Small intestine (tissue), 7 donors: ENCODE measurements at regions not wholly inside any gene's neighbourhood (a gene's known extent, or its start where the extent isn't known, plus 50 kb on each side); places are given as distances from the start of the nearest gene placed in this dataset.

ENCODE experiments used
- DNase-seq, 2 donors: peaks; one replicate each; pipeline versions ENCODE4 v3.0.0 to v3.0.0-alpha.2; 2013
- FAIRE-seq: peaks from 2 replicates; lab custom pipeline; 2012; peaks lifted over from hg19 to GRCh38; lab: Jason Lieb, UNC
- H3K27ac ChIP-seq, 3 donors: one replicate each; pipeline ENCODE4 v1.5.1; 2013; ENCODE audit warnings: low read length in 2 of 3, mild to moderate bottlenecking in 2 of 3, control low read depth in 1 of 3, inconsistent platforms in 1 of 3, low read depth in 1 of 3, moderate library complexity in 1 of 3
- H3K27me3 ChIP-seq, 3 donors: one replicate each; pipeline ENCODE4 v1.6.1; 2013; ENCODE audit warnings: low read length in 3 of 3, inconsistent platforms in 1 of 3; ENCODE audit not compliant: control insufficient read depth in 3 of 3, insufficient read depth in 3 of 3
- H3K36me3 ChIP-seq, 3 donors: one replicate each; pipeline ENCODE4 v1.6.1; 2013; ENCODE audit warnings: low read length in 3 of 3, inconsistent platforms in 1 of 3, low read depth in 1 of 3, mild to moderate bottlenecking in 1 of 3, moderate library complexity in 1 of 3; ENCODE audit not compliant: control insufficient read depth in 3 of 3, insufficient read depth in 2 of 3
- H3K4me1 ChIP-seq, 3 donors: one replicate each; pipeline ENCODE4 v1.6.1; 2013; ENCODE audit warnings: low read length in 2 of 3, inconsistent platforms in 1 of 3, low read depth in 1 of 3, mild to moderate bottlenecking in 1 of 3, moderate library complexity in 1 of 3; ENCODE audit not compliant: control insufficient read depth in 3 of 3, insufficient read depth in 2 of 3
- H3K4me3 ChIP-seq, 3 donors: one replicate each; pipeline ENCODE4 v1.5.1; 2013; ENCODE audit warnings: low read length in 3 of 3, control low read depth in 1 of 3, inconsistent platforms in 1 of 3, low read depth in 1 of 3, mild to moderate bottlenecking in 1 of 3, moderate library complexity in 1 of 3
- H3K9me3 ChIP-seq, 2 donors: one replicate each; pipeline ENCODE4 v1.6.1; 2013; ENCODE audit warnings: low read depth in 1 of 2, low read length in 1 of 2; ENCODE audit not compliant: control insufficient read depth in 2 of 2, insufficient read depth in 1 of 2
- WGBS, 3 donors: extraction: QIAGEN DNeasy Blood & Tissue Kit; methylation state at CpG; one replicate each; pipeline ENCODE4 v1.1.7; 2013; 5-methylcytosine and 5-hydroxymethylcytosine counted together
- donor health status: healthy with polysubstance abuse.
- donor health status: control.
- donor health status: control.
- donor health status: Bipolar disorder and iron deficiency.
- donor health status: healthy.

DNA sequence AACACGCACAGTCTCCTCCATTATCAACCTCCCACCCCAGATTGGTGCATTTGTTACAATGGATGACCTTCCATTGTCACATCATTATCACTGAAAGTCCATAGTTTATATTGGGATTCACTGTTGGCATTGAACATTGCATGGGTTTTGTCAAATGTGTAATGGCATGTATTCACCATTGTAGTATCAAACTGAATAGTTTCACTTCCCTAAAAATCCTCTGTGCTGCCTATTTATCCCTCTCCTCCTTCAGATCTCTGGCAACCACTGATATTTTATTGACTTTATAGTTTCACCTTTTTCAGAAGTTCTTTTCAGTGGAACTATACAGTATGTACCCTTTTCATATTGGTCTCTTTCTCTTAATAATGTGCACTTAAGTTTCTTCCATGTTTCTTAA is 1565.4 kb downstream of the PCDH18 start:
- Histone ChIP-seq H3K4me3 (no peak overlapping the region), H3K27me3 (no peaks in the 10 kb centered on the region), H3K9me3 (no peaks in the 10 kb centered on the region), H3K27ac (no peak overlapping the region), H3K4me1 (no peaks in the 10 kb centered on the region), H3K36me3 (no peaks in the 10 kb centered on the region)
- FAIRE-seq = no peak
- no peak for DNase-seq
- WGBS, 3 donors = 95 to 100% (median 96%) methylated on average over 1 of the region's 1 CpG

DNA sequence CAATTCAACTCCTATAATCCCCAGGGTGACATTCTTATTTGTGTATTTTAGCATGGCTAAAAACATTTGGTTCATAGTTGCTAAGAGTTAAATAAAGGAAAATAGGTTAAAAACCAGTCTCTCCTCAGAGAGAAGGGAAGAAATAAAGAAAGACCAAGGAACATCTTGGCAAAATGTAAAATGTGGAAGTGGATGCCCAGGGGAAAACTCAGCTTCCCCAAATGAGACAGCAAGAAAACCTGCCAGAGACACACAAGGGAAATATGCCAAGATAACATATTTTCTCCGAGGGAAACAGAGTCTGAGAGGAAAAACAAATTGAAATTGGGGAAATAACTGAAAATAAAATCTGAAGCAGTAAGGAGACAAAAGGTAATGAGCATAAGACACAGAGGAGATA is 1569.3 kb downstream of the PCDH18 start:
- H3K27me3 ChIP-seq = no peaks in the 10 kb centered on the region
- no peak overlapping the region for H3K27ac ChIP-seq
- H3K4me1 ChIP-seq = no peaks in the 10 kb centered on the region
- H3K9me3 ChIP-seq = peaks cover 0 to 1% of the 10 kb centered on the region in 2 donors
- no peak for FAIRE-seq
- H3K36me3 ChIP-seq = no peaks in the 10 kb centered on the region
- WGBS, 3 donors = 43 to 65% (median 48%) methylated on average over 1 of the region's 1 CpG
- no peak for DNase-seq
- H3K4me3 ChIP-seq = no peak overlapping the region

DNA sequence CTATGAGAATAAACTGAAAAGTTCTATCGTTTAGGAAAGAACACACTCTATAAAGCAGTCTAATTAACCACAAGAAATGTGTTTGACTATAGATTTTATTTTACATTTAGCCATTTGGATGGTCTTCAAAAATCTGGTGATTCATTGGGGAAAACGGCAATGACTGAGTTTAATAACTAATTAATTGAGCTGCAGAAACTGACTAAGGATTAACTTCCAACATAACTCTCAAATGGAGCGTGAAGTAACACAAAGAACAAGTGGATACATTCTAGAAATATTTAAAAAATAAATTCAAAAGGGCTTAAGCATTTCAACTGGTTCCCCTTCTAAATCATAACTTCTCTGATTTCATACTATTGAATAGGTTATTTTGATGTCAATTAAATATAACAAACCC is 1582.4 kb downstream of the PCDH18 start:
- 75 to 76% (median 75%) methylated on average over 3 of the region's 3 CpGs for WGBS, 3 donors
- Histone ChIP-seq H3K36me3 (no peaks in the 10 kb centered on the region), H3K4me3 (no peak overlapping the region), H3K9me3 (peaks cover 0 to 12% of the 10 kb centered on the region in 2 donors), H3K4me1 (no peaks in the 10 kb centered on the region), H3K27me3 (no peaks in the 10 kb centered on the region), H3K27ac (no peak overlapping the region)
- no peak for DNase-seq
- no peak for FAIRE-seq

DNA sequence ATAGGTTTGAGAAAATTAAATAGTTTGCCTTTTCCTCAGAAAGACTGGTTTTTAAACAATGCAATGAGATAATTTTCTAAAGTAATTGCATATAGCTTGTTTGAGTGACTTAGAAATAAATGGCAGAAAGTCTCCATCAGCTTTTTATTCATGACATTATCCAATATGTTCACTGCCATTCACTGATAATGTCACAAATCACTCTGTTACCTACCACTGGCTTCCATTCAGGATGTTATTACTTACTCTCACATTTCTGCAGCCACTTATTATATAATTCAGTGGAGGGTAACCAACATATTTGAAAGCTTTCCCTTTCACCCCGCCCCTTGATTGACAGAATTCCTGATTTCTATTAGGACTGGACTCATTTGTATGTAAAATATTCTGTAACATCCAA is 1583.5 kb downstream of the PCDH18 start:
- Histone ChIP-seq H3K36me3 (no peaks in the 10 kb centered on the region), H3K9me3 (peaks cover 0 to 3% of the 10 kb centered on the region in 2 donors), H3K27me3 (no peaks in the 10 kb centered on the region), H3K4me3 (no peak overlapping the region), H3K27ac (no peak overlapping the region), H3K4me1 (no peaks in the 10 kb centered on the region)
- 54 to 81% (median 60%) methylated on average over 1 of the region's 1 CpG for WGBS, 3 donors
- DNase-seq (no peak), FAIRE-seq (no peak)

DNA sequence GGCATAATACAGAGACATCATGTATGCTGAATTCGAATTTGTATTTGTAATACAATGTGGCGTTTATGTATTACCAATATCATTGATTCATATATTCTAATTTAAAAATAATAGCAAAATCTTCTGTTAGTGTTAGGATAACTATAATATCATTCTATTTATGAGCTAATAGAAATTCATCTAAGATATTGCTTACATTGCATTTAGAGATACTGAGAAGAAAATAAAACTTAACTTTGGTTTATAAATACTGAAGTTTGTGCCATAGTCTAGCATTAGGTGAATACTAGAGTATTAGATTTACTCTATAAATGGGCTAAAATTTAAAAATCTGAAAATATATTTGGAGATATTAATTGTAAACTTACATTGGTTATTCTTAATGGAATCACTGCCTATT is 1590.6 kb downstream of the PCDH18 start:
- 82 to 91% (median 83%) methylated on average over 2 of the region's 2 CpGs for WGBS, 3 donors
- Histone ChIP-seq H3K9me3 (no peaks in the 10 kb centered on the region), H3K27ac (no peak overlapping the region), H3K4me1 (no peaks in the 10 kb centered on the region), H3K27me3 (no peaks in the 10 kb centered on the region), H3K4me3 (no peak overlapping the region), H3K36me3 (no peaks in the 10 kb centered on the region)
- DNase-seq (no peak), FAIRE-seq (no peak)

DNA sequence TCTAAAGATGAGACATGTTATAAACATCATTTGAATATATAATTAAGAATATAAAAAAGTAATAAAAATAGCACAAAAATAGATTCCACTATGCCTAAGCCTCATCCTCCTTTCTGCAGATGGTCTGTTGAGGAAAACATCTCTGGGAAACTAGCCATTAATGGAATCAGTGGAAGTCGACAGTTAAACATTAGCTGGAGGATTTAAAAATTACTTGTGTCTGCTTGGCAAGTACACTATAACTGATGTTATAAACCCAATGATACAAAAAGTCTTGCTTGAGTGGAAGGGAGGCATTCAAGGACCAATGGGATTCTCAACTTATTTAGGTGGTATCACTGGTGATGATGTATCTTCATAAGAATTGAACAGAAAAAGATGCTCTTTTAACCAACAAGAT is 1598.3 kb downstream of the PCDH18 start:
- FAIRE-seq = no peak
- Histone ChIP-seq H3K36me3 (no peaks in the 10 kb centered on the region), H3K9me3 (no peaks in the 10 kb centered on the region), H3K4me3 (no peak overlapping the region), H3K27me3 (no peaks in the 10 kb centered on the region), H3K27ac (no peak overlapping the region), H3K4me1 (no peaks in the 10 kb centered on the region)
- no peak for DNase-seq
- 43 to 69% (median 64%) methylated on average over 1 of the region's 1 CpG for WGBS, 3 donors

DNA sequence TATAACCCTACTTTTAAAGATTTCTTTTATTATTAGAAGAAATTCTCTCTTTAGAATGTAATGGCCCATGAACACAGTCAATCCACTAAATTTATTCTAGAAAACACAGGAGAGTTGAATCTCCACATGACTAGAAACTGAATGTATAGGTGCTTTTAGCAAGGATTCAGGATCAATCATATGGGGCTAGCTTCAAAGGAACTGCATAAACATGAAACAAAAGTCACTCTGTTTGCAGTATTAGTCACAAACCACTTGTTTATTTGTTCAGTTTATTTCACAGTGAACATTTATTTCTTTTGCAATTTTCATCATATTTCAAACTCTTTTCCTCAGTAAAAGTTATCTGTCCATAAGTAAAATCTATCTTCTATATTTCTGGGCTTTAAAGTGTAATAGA is 1604.6 kb downstream of the PCDH18 start:
- H3K27ac ChIP-seq = no peak overlapping the region
- DNase-seq (no peak), FAIRE-seq (no peak)
- no peaks in the 10 kb centered on the region for H3K27me3 ChIP-seq
- no peaks in the 10 kb centered on the region for H3K9me3 ChIP-seq
- H3K4me3 ChIP-seq = no peak overlapping the region
- H3K4me1 ChIP-seq = no peaks in the 10 kb centered on the region
- no peaks in the 10 kb centered on the region for H3K36me3 ChIP-seq

DNA sequence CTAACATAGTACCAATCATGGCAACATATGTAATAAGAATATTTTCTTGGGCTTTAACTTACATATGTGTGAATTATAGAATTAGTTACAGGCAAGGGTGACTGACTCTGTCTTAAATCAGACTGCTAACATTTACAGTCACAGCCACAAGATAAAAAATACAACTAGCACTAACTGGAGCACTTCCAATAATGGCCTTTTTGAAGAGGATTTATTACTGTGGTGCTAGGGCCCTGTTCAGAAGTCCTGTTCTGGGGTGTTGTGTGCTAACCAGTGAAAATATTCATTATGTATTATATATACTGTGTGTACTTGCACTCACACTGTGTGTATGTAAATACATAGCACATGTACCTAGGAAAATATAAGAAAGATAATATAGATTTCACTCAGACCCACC is 1611.2 kb downstream of the PCDH18 start:
- no peaks in the 10 kb centered on the region for H3K9me3 ChIP-seq
- H3K36me3 ChIP-seq = no peaks in the 10 kb centered on the region
- DNase-seq (no peak), FAIRE-seq (no peak)
- no peaks in the 10 kb centered on the region for H3K4me1 ChIP-seq
- no peaks in the 10 kb centered on the region for H3K27me3 ChIP-seq
- no peak overlapping the region for H3K27ac ChIP-seq
- H3K4me3 ChIP-seq = no peak overlapping the region

DNA sequence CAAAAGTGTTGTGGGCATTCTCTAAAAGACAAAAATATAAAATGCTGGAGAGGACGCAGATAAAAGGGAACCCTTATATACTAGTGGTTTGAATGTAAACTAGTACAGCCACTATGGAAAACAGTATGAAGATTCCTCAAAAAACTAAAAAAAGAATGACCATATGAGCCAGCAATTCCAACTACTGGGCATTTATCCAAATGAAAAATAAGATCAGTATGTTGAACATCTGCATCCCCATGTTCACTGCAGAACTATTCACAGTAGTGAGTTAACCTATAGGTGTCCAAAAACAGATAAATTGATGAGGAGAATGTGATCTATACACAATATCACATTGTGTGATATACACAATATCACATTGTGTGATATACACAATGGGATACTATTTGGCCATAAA is 1615.3 kb downstream of the PCDH18 start:
- H3K9me3 ChIP-seq = no peaks in the 10 kb centered on the region
- no peaks in the 10 kb centered on the region for H3K27me3 ChIP-seq
- no peak for DNase-seq
- 71 to 87% (median 77%) methylated on average over 1 of the region's 1 CpG for WGBS, 3 donors
- no peak for FAIRE-seq
- no peaks in the 10 kb centered on the region for H3K36me3 ChIP-seq
- H3K4me1 ChIP-seq = no peaks in the 10 kb centered on the region
- H3K4me3 ChIP-seq = no peak overlapping the region
- H3K27ac ChIP-seq = no peak overlapping the region
